Activated CD4-positive, CD25-positive, alpha-beta regulatory T cell treated with anti-CD3 and anti-CD28 coated beads, Interleukin-2, amount 50 U/mL, for 72 hours (primary cell): ENCODE measurements at regions not wholly inside any gene's neighbourhood (a gene's known extent, or its start where the extent isn't known, plus 50 kb on each side); places are given as distances from the start of the nearest gene placed in this dataset.

Experiments used
- DNase-seq: peaks from one replicate; pipeline ENCODE4 v3.0.0; 2021

- no peak for DNase-seq
These were observed 272.9 kb downstream of the PPP1R2C start for GRCh38 chrX:42505016-42505415.

- no peak for DNase-seq
These were observed 278.3 kb downstream of the PPP1R2C start for GRCh38 chrX:42499620-42500019.

GRCh38 chrX:42497356-42497755 is 280.6 kb downstream of the PPP1R2C start:
- DNase-seq, result no peak

- DNase-seq, result no peak
These were observed 281.7 kb downstream of the PPP1R2C start for GRCh38 chrX:42496239-42496638.

GRCh38 chrX:42495139-42495538 is 282.8 kb downstream of the PPP1R2C start:
- DNase-seq, result no peak

GRCh38 chrX:42491137-42491907 is 286.6 kb downstream of the PPP1R2C start:
- DNase-seq, result no peak

- no peak for DNase-seq
These were observed 287.9 kb downstream of the PPP1R2C start for GRCh38 chrX:42490111-42490510.

- DNase-seq, result no peak
These were observed 292.4 kb downstream of the PPP1R2C start for GRCh38 chrX:42485601-42486000.

GRCh38 chrX:42484233-42484632 is 293.7 kb downstream of the PPP1R2C start:
- no peak for DNase-seq

- DNase-seq, result no peak
These were observed 300.6 kb downstream of the PPP1R2C start for GRCh38 chrX:42477396-42477795.

GRCh38 chrX:42472727-42473126 is 305.2 kb downstream of the PPP1R2C start:
- no peak for DNase-seq

GRCh38 chrX:42466332-42467046 is 311.5 kb downstream of the PPP1R2C start:
- no peak for DNase-seq

GRCh38 chrX:42465821-42466220 is 312.1 kb downstream of the PPP1R2C start:
- DNase-seq, result no peak

GRCh38 chrX:42463706-42464490 is 314.1 kb downstream of the PPP1R2C start:
- DNase-seq, result no peak

- no peak for DNase-seq
These were observed 315.0 kb downstream of the PPP1R2C start for GRCh38 chrX:42462917-42463316.

GRCh38 chrX:42460706-42461105 is 317.3 kb downstream of the PPP1R2C start:
- DNase-seq, result no peak

GRCh38 chrX:42459735-42460134 is 318.2 kb downstream of the PPP1R2C start:
- DNase-seq, result no peak

GRCh38 chrX:42456176-42456700 is 321.7 kb downstream of the PPP1R2C start:
- no peak for DNase-seq

- no peak for DNase-seq
These were observed 327.7 kb downstream of the PPP1R2C start for GRCh38 chrX:42450228-42450627.

- no peak for DNase-seq
These were observed 334.7 kb downstream of the PPP1R2C start for GRCh38 chrX:42443267-42443666.

GRCh38 chrX:42442745-42443144 is 335.2 kb downstream of the PPP1R2C start:
- DNase-seq, result no peak

- DNase-seq, result no peak
These were observed 340.8 kb downstream of the PPP1R2C start for GRCh38 chrX:42437211-42437610.

GRCh38 chrX:42434458-42435166 is 343.4 kb downstream of the PPP1R2C start:
- no peak for DNase-seq
